Endothelial cell (in vitro differentiated cells): ENCODE measurements at regions not wholly inside any gene's neighbourhood (a gene's known extent, or its start where the extent isn't known, plus 50 kb on each side); places are given as distances from the start of the nearest gene placed in this dataset.

ENCODE experiments used
- DNase-seq: peaks from one replicate; pipeline ENCODE4 v3.0.0; 2021; ENCODE audit warnings: low spot score
- H3K27ac Mint-ChIP-seq: one replicate; pipeline ENCODE4 v1.8.0; 2021; ENCODE audit warnings: mixed read lengths, inconsistent platforms; ENCODE audit not compliant: unreplicated experiment
- H3K27me3 Mint-ChIP-seq: one replicate; pipeline ENCODE4 v1.8.0; 2021; ENCODE audit warnings: mild to moderate bottlenecking, moderate library complexity, mixed read lengths, inconsistent platforms; ENCODE audit not compliant: unreplicated experiment
- H3K36me3 Mint-ChIP-seq: one replicate; pipeline ENCODE4 v1.8.0; 2021; ENCODE audit warnings: mild to moderate bottlenecking, low read depth, mixed read lengths, inconsistent platforms; ENCODE audit not compliant: unreplicated experiment
- H3K4me1 Mint-ChIP-seq: one replicate; pipeline ENCODE4 v1.8.0; 2021; ENCODE audit warnings: mild to moderate bottlenecking, mixed read lengths, inconsistent platforms; ENCODE audit not compliant: unreplicated experiment
- H3K4me3 Mint-ChIP-seq: one replicate; pipeline ENCODE4 v1.8.0; 2021; ENCODE audit warnings: mild to moderate bottlenecking, mixed read lengths, inconsistent platforms; ENCODE audit not compliant: unreplicated experiment
- H3K9me3 Mint-ChIP-seq: one replicate; pipeline ENCODE4 v1.8.0; 2021; ENCODE audit warnings: mixed read lengths, inconsistent platforms; ENCODE audit not compliant: unreplicated experiment
- TF ChIP-seq, protein P1 (sequence below): fragments of 200-600 bp; sonication (generic); IDR thresholded peaks from one replicate; pipeline ENCODE4 v1.5.0; 2021; ENCODE audit warnings: antibody characterized with exemption; ENCODE audit not compliant: unreplicated experiment

DNA sequence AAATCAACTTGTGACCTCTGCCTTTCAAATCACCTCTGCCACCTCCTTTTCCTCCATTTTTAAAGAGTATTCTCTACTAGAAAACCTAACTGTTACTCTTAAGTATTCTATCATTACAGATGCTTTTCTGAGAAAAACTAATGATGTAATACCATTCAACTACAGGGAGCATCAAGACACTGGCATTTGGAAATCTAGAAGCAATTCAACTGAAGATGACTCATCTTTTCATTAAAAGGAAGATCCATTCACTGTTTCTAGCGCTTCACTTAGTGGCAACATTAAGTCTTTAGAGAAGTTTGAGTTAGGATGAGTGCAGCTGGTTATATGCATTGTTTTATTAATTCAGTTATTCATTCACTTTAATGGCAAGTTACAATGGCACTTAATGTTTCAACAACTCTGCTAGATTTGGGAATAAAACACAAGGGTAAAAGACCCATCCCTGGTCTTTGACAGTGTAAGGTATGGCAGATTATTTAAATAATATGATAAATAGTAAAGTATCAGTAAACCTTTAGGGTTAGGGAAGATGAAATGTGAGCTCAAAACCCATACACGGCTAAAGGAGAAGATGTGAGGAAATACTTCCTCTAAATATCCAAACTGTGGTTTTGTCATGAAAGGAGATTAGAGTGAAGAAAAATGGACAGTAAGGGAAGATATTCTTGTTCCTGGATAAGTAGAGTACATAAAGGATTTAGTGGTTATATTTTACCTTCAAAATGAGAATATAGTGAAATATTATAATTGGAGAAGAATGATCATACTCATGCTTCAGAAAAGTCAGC is 61.7 kb downstream of the KCNJ2 start:
- H3K9me3 Mint-ChIP-seq, result no peaks in the 10 kb centered on the region
- H3K4me1 Mint-ChIP-seq, result no peaks in the 10 kb centered on the region
- TF ChIP-seq, protein P1, sequence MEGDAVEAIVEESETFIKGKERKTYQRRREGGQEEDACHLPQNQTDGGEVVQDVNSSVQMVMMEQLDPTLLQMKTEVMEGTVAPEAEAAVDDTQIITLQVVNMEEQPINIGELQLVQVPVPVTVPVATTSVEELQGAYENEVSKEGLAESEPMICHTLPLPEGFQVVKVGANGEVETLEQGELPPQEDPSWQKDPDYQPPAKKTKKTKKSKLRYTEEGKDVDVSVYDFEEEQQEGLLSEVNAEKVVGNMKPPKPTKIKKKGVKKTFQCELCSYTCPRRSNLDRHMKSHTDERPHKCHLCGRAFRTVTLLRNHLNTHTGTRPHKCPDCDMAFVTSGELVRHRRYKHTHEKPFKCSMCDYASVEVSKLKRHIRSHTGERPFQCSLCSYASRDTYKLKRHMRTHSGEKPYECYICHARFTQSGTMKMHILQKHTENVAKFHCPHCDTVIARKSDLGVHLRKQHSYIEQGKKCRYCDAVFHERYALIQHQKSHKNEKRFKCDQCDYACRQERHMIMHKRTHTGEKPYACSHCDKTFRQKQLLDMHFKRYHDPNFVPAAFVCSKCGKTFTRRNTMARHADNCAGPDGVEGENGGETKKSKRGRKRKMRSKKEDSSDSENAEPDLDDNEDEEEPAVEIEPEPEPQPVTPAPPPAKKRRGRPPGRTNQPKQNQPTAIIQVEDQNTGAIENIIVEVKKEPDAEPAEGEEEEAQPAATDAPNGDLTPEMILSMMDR, result no peak
- H3K27me3 Mint-ChIP-seq, result no peaks in the 10 kb centered on the region
- H3K36me3 Mint-ChIP-seq, result no peaks in the 10 kb centered on the region
- no peak overlapping the region for H3K4me3 Mint-ChIP-seq
- no peak overlapping the region for H3K27ac Mint-ChIP-seq
- no peak for DNase-seq

DNA sequence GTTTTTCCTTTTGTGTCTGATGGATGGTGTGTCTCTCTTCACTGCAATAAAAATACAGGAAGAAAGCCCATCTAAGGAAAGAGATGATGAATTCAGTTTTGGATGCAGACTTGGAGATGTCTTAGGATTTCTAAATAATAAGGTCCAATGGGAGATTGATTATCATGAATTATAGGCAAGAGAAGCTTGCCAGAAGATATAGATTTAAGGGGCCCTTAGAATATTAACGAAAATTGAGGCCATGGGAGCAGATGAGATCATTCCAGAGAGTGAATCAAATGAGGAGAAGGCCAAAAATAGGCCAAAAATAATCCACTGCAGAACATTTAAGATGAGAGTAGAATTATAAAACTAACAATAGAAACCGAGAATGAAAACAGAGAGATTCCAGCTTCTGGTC is 63.1 kb downstream of the KCNJ2 start:
- no peaks in the 10 kb centered on the region for H3K36me3 Mint-ChIP-seq
- no peaks in the 10 kb centered on the region for H3K4me1 Mint-ChIP-seq
- TF ChIP-seq, protein P1, result no peak
- H3K4me3 Mint-ChIP-seq, result no peak overlapping the region
- H3K27me3 Mint-ChIP-seq, result no peaks in the 10 kb centered on the region
- no peaks in the 10 kb centered on the region for H3K9me3 Mint-ChIP-seq
- no peak for DNase-seq
- no peak overlapping the region for H3K27ac Mint-ChIP-seq

DNA sequence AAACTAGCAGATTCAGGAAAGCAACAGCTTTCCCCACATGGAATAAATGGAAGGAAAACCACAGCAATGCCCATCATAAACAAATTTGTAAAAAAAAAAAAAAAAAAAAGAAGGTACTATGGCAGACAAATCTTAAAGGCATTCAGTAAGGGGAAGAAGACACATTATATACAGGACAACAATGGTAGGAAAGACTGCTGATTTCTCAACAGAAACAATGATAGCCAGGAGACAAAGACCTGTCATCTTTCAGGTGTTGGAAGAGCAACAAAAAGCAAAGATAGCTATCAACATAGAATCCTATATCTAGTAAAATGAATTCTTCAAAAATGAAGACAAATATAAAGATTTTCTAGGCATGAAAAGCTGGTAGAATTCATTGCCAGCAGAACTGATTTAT is 65.9 kb downstream of the KCNJ2 start:
- H3K4me1 Mint-ChIP-seq, result no peaks in the 10 kb centered on the region
- H3K4me3 Mint-ChIP-seq, result no peak overlapping the region
- no peak for DNase-seq
- H3K27me3 Mint-ChIP-seq, result no peaks in the 10 kb centered on the region
- H3K36me3 Mint-ChIP-seq, result no peaks in the 10 kb centered on the region
- TF ChIP-seq, protein P1, result no peak
- no peaks in the 10 kb centered on the region for H3K9me3 Mint-ChIP-seq
- H3K27ac Mint-ChIP-seq, result no peak overlapping the region

DNA sequence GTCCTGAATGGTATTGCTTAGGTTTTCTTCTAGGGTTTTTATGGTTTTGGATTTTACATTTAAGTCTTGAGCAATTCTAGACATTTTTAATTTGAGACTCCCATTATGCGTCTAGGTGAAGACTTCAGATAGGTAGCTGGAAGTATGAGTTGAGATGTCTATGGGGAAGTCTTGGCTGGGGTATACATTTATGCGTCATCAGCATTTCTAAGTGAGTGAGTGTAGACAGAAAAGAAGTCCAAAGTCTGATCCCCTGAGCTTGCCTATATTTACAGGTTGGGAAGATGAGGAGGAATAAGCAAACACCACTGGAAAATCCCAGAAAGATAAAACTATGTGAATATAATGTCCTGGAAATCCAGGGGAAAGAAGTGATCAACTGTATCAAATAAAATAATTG is 68.9 kb downstream of the KCNJ2 start:
- no peak for DNase-seq
- H3K36me3 Mint-ChIP-seq, result no peaks in the 10 kb centered on the region
- H3K9me3 Mint-ChIP-seq, result no peaks in the 10 kb centered on the region
- no peaks in the 10 kb centered on the region for H3K27me3 Mint-ChIP-seq
- H3K27ac Mint-ChIP-seq, result no peak overlapping the region
- TF ChIP-seq, protein P1, result no peak
- no peaks in the 10 kb centered on the region for H3K4me1 Mint-ChIP-seq
- no peak overlapping the region for H3K4me3 Mint-ChIP-seq

DNA sequence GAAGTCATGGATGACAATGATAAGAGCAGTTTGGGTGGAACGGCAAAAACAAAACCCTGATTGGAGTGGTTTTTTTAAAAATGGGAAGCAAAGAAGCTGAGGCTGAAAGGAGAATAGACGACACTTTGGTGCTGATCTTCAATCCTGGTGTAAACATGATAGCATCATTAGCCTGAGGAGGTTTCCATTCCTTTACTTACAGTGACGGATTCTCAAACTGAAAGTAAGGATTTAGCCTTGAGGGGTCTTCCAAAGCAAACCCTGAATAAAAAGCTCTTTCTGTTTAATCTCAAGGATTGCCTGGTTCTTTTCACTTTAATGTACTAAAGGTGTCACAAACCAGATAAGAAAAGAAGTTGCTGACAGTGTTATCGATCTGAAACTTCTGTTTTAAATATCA is 69.3 kb downstream of the KCNJ2 start:
- DNase-seq, result no peak
- H3K4me3 Mint-ChIP-seq, result no peak overlapping the region
- no peaks in the 10 kb centered on the region for H3K36me3 Mint-ChIP-seq
- H3K27ac Mint-ChIP-seq, result no peak overlapping the region
- no peaks in the 10 kb centered on the region for H3K9me3 Mint-ChIP-seq
- TF ChIP-seq, protein P1, result no peak
- no peaks in the 10 kb centered on the region for H3K27me3 Mint-ChIP-seq
- H3K4me1 Mint-ChIP-seq, result no peaks in the 10 kb centered on the region
